ENCODE measurements at regions not wholly inside any gene's neighbourhood (a gene's known extent, or its start where the extent isn't known, plus 50 kb on each side); places are given as distances from the start of the nearest gene placed in this dataset.
A peak's percentile ranks its signal among the peaks of the same experiment; 100 is the strongest.

GRCh38 chr3:87175732-87176131 is 51.4 kb upstream of the CHMP2B start:
- no peak overlapping the region for H3K4me3 ChIP-seq (ENCODE audit: low read length)
- no peak overlapping the region for H3K56ac ChIP-seq (ENCODE audit: low read length)
- H4K8ac ChIP-seq (ENCODE audit: low read depth, low read length), result no peak overlapping the region
- no peak overlapping the region for H3K27ac ChIP-seq (ENCODE audit: low read depth, low read length)
- H2AK5ac ChIP-seq (ENCODE audit: low read length), result no peak overlapping the region
- no peaks in the 10 kb centered on the region for H3K4me1 ChIP-seq (ENCODE audit: control insufficient read depth, low read depth, low read length)
- no peak overlapping the region for H3K4ac ChIP-seq (ENCODE audit: low read depth, low read length)
- H3K79me2 ChIP-seq (ENCODE audit: control insufficient read depth, insufficient read depth, low read length), result no peaks in the 10 kb centered on the region
- no CpG with 5 or more reads among the region's 2 CpGs for WGBS (ENCODE audit: extremely low coverage, insufficient coverage, low lambda C conversion rate)
- no peaks in the 10 kb centered on the region for H3K79me1 ChIP-seq (ENCODE audit: low read length)
- H2BK120ac ChIP-seq (ENCODE audit: low read depth, low read length), result no peak overlapping the region
- no peak overlapping the region for H2BK15ac ChIP-seq (replicated peaks; ENCODE audit: low read depth)
- no peak for DNase-seq
- no peak overlapping the region for H4K5ac ChIP-seq (ENCODE audit: low read length)
- H3K23ac ChIP-seq (ENCODE audit: low read length), result no peak overlapping the region
- H3K27me3 ChIP-seq (ENCODE audit: insufficient read depth, low read length, poor library complexity), result no peaks in the 10 kb centered on the region
- H3K9ac ChIP-seq (ENCODE audit: low read length), result no peak overlapping the region
- no peak overlapping the region for H2BK5ac ChIP-seq (ENCODE audit: low read length)
- H3K4me2 ChIP-seq (ENCODE audit: low read length), result no peak overlapping the region
- no peak overlapping the region for H3K18ac ChIP-seq (ENCODE audit: low read length)
- H3K36me3 ChIP-seq (ENCODE audit: control insufficient read depth, insufficient read depth, low read length), result no peaks in the 10 kb centered on the region

GRCh38 chr3:87173776-87174175 is 53.3 kb upstream of the CHMP2B start:
- no peak overlapping the region for H3K56ac ChIP-seq (ENCODE audit: low read length)
- H2BK5ac ChIP-seq (ENCODE audit: low read length), result no peak overlapping the region
- no peak overlapping the region for H3K18ac ChIP-seq (ENCODE audit: low read length)
- H3K4me2 ChIP-seq (ENCODE audit: low read length), result no peak overlapping the region
- no peak overlapping the region for H3K4ac ChIP-seq (ENCODE audit: low read depth, low read length)
- no peak overlapping the region for H3K4me3 ChIP-seq (ENCODE audit: low read length)
- no peak overlapping the region for H4K5ac ChIP-seq (ENCODE audit: low read length)
- H3K9ac ChIP-seq (ENCODE audit: low read length), result no peak overlapping the region
- no peak for DNase-seq
- no peaks in the 10 kb centered on the region for H3K27me3 ChIP-seq (ENCODE audit: insufficient read depth, low read length, poor library complexity)
- H3K79me2 ChIP-seq (ENCODE audit: control insufficient read depth, insufficient read depth, low read length), result no peaks in the 10 kb centered on the region
- H3K4me1 ChIP-seq (ENCODE audit: control insufficient read depth, low read depth, low read length), result no peaks in the 10 kb centered on the region
- no peaks in the 10 kb centered on the region for H3K36me3 ChIP-seq (ENCODE audit: control insufficient read depth, insufficient read depth, low read length)
- no peak overlapping the region for H3K23ac ChIP-seq (ENCODE audit: low read length)
- H2BK120ac ChIP-seq (ENCODE audit: low read depth, low read length), result no peak overlapping the region
- no peaks in the 10 kb centered on the region for H3K79me1 ChIP-seq (ENCODE audit: low read length)
- H3K27ac ChIP-seq (ENCODE audit: low read depth, low read length), result no peak overlapping the region
- H2BK15ac ChIP-seq (replicated peaks; ENCODE audit: low read depth), result no peak overlapping the region
- H4K8ac ChIP-seq (ENCODE audit: low read depth, low read length), result no peak overlapping the region
- no CpG with 5 or more reads among the region's 2 CpGs for WGBS (ENCODE audit: extremely low coverage, insufficient coverage, low lambda C conversion rate)
- no peak overlapping the region for H2AK5ac ChIP-seq (ENCODE audit: low read length)

GRCh38 chr3:87173071-87173470 is 54.0 kb upstream of the CHMP2B start:
- no peaks in the 10 kb centered on the region for H3K36me3 ChIP-seq (ENCODE audit: control insufficient read depth, insufficient read depth, low read length)
- no peak overlapping the region for H3K27ac ChIP-seq (ENCODE audit: low read depth, low read length)
- no peak overlapping the region for H4K8ac ChIP-seq (ENCODE audit: low read depth, low read length)
- no peak overlapping the region for H2BK120ac ChIP-seq (ENCODE audit: low read depth, low read length)
- H3K4me2 ChIP-seq (ENCODE audit: low read length), result no peak overlapping the region
- H3K9ac ChIP-seq (ENCODE audit: low read length), result no peak overlapping the region
- H3K79me1 ChIP-seq (ENCODE audit: low read length), result no peaks in the 10 kb centered on the region
- no peak overlapping the region for H3K4ac ChIP-seq (ENCODE audit: low read depth, low read length)
- no peak for DNase-seq
- H3K79me2 ChIP-seq (ENCODE audit: control insufficient read depth, insufficient read depth, low read length), result no peaks in the 10 kb centered on the region
- H2BK5ac ChIP-seq (ENCODE audit: low read length), result no peak overlapping the region
- H3K23ac ChIP-seq (ENCODE audit: low read length), result no peak overlapping the region
- H3K4me1 ChIP-seq (ENCODE audit: control insufficient read depth, low read depth, low read length), result no peaks in the 10 kb centered on the region
- no CpG with 5 or more reads among the region's 3 CpGs for whole genome bisulfite sequencing (ENCODE audit: extremely low coverage, insufficient coverage, low lambda C conversion rate)
- no peak overlapping the region for H3K18ac ChIP-seq (ENCODE audit: low read length)
- no peak overlapping the region for H3K4me3 ChIP-seq (ENCODE audit: low read length)
- no peak overlapping the region for H2BK15ac ChIP-seq (replicated peaks; ENCODE audit: low read depth)
- H3K56ac ChIP-seq (ENCODE audit: low read length), result no peak overlapping the region
- H4K5ac ChIP-seq (ENCODE audit: low read length), result no peak overlapping the region
- no peak overlapping the region for H2AK5ac ChIP-seq (ENCODE audit: low read length)
- no peaks in the 10 kb centered on the region for H3K27me3 ChIP-seq (ENCODE audit: insufficient read depth, low read length, poor library complexity)

- WGBS (ENCODE audit: extremely low coverage, insufficient coverage, low lambda C conversion rate), result no CpG with 5 or more reads among the region's 11 CpGs
- H3K4ac ChIP-seq (ENCODE audit: low read depth, low read length), result no peak overlapping the region
- no peak overlapping the region for H3K23ac ChIP-seq (ENCODE audit: low read length)
- no peak overlapping the region for H2AK5ac ChIP-seq (ENCODE audit: low read length)
- no peak overlapping the region for H3K56ac ChIP-seq (ENCODE audit: low read length)
- H2BK15ac ChIP-seq (replicated peaks; ENCODE audit: low read depth), result no peak overlapping the region
- no peaks in the 10 kb centered on the region for H3K79me2 ChIP-seq (ENCODE audit: control insufficient read depth, insufficient read depth, low read length)
- no peak overlapping the region for H2BK5ac ChIP-seq (ENCODE audit: low read length)
- no peaks in the 10 kb centered on the region for H3K4me1 ChIP-seq (ENCODE audit: control insufficient read depth, low read depth, low read length)
- no peak overlapping the region for H2BK120ac ChIP-seq (ENCODE audit: low read depth, low read length)
- no peak overlapping the region for H4K8ac ChIP-seq (ENCODE audit: low read depth, low read length)
- H3K18ac ChIP-seq (ENCODE audit: low read length), result no peak overlapping the region
- H3K27me3 ChIP-seq (ENCODE audit: insufficient read depth, low read length, poor library complexity), result no peaks in the 10 kb centered on the region
- H3K4me3 ChIP-seq (ENCODE audit: low read length), result no peak overlapping the region
- no peaks in the 10 kb centered on the region for H3K79me1 ChIP-seq (ENCODE audit: low read length)
- DNase-seq, result peak; percentile 49
- no peak overlapping the region for H3K9ac ChIP-seq (ENCODE audit: low read length)
- no peaks in the 10 kb centered on the region for H3K36me3 ChIP-seq (ENCODE audit: control insufficient read depth, insufficient read depth, low read length)
- H3K27ac ChIP-seq (ENCODE audit: low read depth, low read length), result no peak overlapping the region
- no peak overlapping the region for H3K4me2 ChIP-seq (ENCODE audit: low read length)
- H4K5ac ChIP-seq (ENCODE audit: low read length), result no peak overlapping the region
Measured at GRCh38 chr3:87167628-87168456, 59.3 kb upstream of the CHMP2B start.

GRCh38 chr3:87164245-87164644 is 62.9 kb upstream of the CHMP2B start:
- Histone ChIP-seq H3K4ac (ENCODE audit: low read depth, low read length) (no peak overlapping the region), H3K27ac (ENCODE audit: low read depth, low read length) (no peak overlapping the region), H3K9ac (ENCODE audit: low read length) (no peak overlapping the region), H3K4me2 (ENCODE audit: low read length) (no peak overlapping the region), H3K18ac (ENCODE audit: low read length) (no peak overlapping the region), H4K5ac (ENCODE audit: low read length) (no peak overlapping the region), H3K4me3 (ENCODE audit: low read length) (no peak overlapping the region), H3K56ac (ENCODE audit: low read length) (no peak overlapping the region), H3K79me2 (ENCODE audit: control insufficient read depth, insufficient read depth, low read length) (no peaks in the 10 kb centered on the region), H3K23ac (ENCODE audit: low read length) (no peak overlapping the region), H2BK5ac (ENCODE audit: low read length) (no peak overlapping the region), H2AK5ac (ENCODE audit: low read length) (no peak overlapping the region), H3K4me1 (ENCODE audit: control insufficient read depth, low read depth, low read length) (no peaks in the 10 kb centered on the region), H3K79me1 (ENCODE audit: low read length) (no peaks in the 10 kb centered on the region), H3K27me3 (ENCODE audit: insufficient read depth, low read length, poor library complexity) (no peaks in the 10 kb centered on the region), H2BK120ac (ENCODE audit: low read depth, low read length) (no peak overlapping the region), H2BK15ac (replicated peaks; ENCODE audit: low read depth) (no peak overlapping the region), H3K36me3 (ENCODE audit: control insufficient read depth, insufficient read depth, low read length) (no peaks in the 10 kb centered on the region), H4K8ac (ENCODE audit: low read depth, low read length) (no peak overlapping the region)
- no peak for DNase-seq
- no CpG with 5 or more reads among the region's 3 CpGs for WGBS (ENCODE audit: extremely low coverage, insufficient coverage, low lambda C conversion rate)

- H3K4me2 ChIP-seq (ENCODE audit: low read length), result no peak overlapping the region
- H4K5ac ChIP-seq (ENCODE audit: low read length), result no peak overlapping the region
- H4K8ac ChIP-seq (ENCODE audit: low read depth, low read length), result no peak overlapping the region
- H3K27me3 ChIP-seq (ENCODE audit: insufficient read depth, low read length, poor library complexity), result no peaks in the 10 kb centered on the region
- no peak overlapping the region for H3K4me3 ChIP-seq (ENCODE audit: low read length)
- no peak overlapping the region for H3K27ac ChIP-seq (ENCODE audit: low read depth, low read length)
- no peak overlapping the region for H2BK15ac ChIP-seq (replicated peaks; ENCODE audit: low read depth)
- H3K79me1 ChIP-seq (ENCODE audit: low read length), result no peaks in the 10 kb centered on the region
- H3K9ac ChIP-seq (ENCODE audit: low read length), result no peak overlapping the region
- no peaks in the 10 kb centered on the region for H3K4me1 ChIP-seq (ENCODE audit: control insufficient read depth, low read depth, low read length)
- no peak overlapping the region for H3K4ac ChIP-seq (ENCODE audit: low read depth, low read length)
- no peak overlapping the region for H3K23ac ChIP-seq (ENCODE audit: low read length)
- no peak overlapping the region for H2BK120ac ChIP-seq (ENCODE audit: low read depth, low read length)
- no peaks in the 10 kb centered on the region for H3K79me2 ChIP-seq (ENCODE audit: control insufficient read depth, insufficient read depth, low read length)
- no peaks in the 10 kb centered on the region for H3K36me3 ChIP-seq (ENCODE audit: control insufficient read depth, insufficient read depth, low read length)
- no peak overlapping the region for H2BK5ac ChIP-seq (ENCODE audit: low read length)
- no peak overlapping the region for H3K56ac ChIP-seq (ENCODE audit: low read length)
- WGBS (ENCODE audit: extremely low coverage, insufficient coverage, low lambda C conversion rate), result no CpG with 5 or more reads among the region's 3 CpGs
- no peak overlapping the region for H2AK5ac ChIP-seq (ENCODE audit: low read length)
- H3K18ac ChIP-seq (ENCODE audit: low read length), result no peak overlapping the region
- no peak for DNase-seq
Measured at GRCh38 chr3:87161851-87162250, 65.3 kb upstream of the CHMP2B start.
